Suprapubic skin (tissue), 4 donors: ENCODE measurements at regions not wholly inside any gene's neighbourhood (a gene's known extent, or its start where the extent isn't known, plus 50 kb on each side); places are given as distances from the start of the nearest gene placed in this dataset.
"Not testable (repeated sequence)": the region's sequence is repeated elsewhere in the genome, so short reads cannot be mapped to it uniquely, and the experiment has no call there.

Experiments
- EP300 ChIP-seq: sonication (generic); formaldehyde crosslinking; IDR thresholded peaks from one replicate; pipeline ENCODE4 v1.6.1; 2017; ENCODE audit warnings: antibody characterized with exemption
- POLR2A ChIP-seq, 2 donors: fragments of 450-650 bp; IDR thresholded peaks; one replicate each; pipeline ENCODE4 v1.6.1; 2017; ENCODE audit warnings: antibody characterized with exemption in 2 of 2, mild to moderate bottlenecking in 2 of 2, moderate library complexity in 2 of 2
- POLR2AphosphoS5 ChIP-seq, 3 donors: sonication (generic); formaldehyde crosslinking; IDR thresholded peaks; one replicate each; pipeline ENCODE4 v1.6.1; 2017; ENCODE audit warnings: antibody characterized with exemption in 3 of 3
- TF ChIP-seq, protein P1 (sequence below), 2 donors: fragments of 200-600 bp in 1 of 2; fragments of 450-650 bp in 1 of 2; sonication (generic) in 1 of 2; IDR thresholded peaks; one replicate each; pipeline ENCODE4 v1.5.1; 2016 to 2019; ENCODE audit warnings: antibody characterized with exemption in 2 of 2, mild to moderate bottlenecking in 1 of 2, moderate library complexity in 1 of 2

- TF ChIP-seq, protein P1, sequence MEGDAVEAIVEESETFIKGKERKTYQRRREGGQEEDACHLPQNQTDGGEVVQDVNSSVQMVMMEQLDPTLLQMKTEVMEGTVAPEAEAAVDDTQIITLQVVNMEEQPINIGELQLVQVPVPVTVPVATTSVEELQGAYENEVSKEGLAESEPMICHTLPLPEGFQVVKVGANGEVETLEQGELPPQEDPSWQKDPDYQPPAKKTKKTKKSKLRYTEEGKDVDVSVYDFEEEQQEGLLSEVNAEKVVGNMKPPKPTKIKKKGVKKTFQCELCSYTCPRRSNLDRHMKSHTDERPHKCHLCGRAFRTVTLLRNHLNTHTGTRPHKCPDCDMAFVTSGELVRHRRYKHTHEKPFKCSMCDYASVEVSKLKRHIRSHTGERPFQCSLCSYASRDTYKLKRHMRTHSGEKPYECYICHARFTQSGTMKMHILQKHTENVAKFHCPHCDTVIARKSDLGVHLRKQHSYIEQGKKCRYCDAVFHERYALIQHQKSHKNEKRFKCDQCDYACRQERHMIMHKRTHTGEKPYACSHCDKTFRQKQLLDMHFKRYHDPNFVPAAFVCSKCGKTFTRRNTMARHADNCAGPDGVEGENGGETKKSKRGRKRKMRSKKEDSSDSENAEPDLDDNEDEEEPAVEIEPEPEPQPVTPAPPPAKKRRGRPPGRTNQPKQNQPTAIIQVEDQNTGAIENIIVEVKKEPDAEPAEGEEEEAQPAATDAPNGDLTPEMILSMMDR (IDR thresholded peaks at IDR 0.05) = not testable (repeated sequence)
- TF ChIP-seq POLR2A (IDR thresholded peaks at IDR 0.05); POLR2AphosphoS5 (IDR thresholded peaks at IDR 0.05); EP300: not testable (repeated sequence)
These were observed 84.0 kb upstream of the ALDH3B2 start for GRCh38 chr11:67758467-67758866.
